Keratinocyte (primary cell): ENCODE measurements at regions not wholly inside any gene's neighbourhood (a gene's known extent, or its start where the extent isn't known, plus 50 kb on each side); places are given as distances from the start of the nearest gene placed in this dataset.

Source experiments
- DNase-seq: peaks from one replicate; pipeline ENCODE4 v3.0.0-alpha.2; 2011; ENCODE audit warnings: low read depth, missing footprints, low spot score
- FAIRE-seq: peaks from 2 replicates; lab custom pipeline; 2011; peaks lifted over from hg19 to GRCh38; lab: Jason Lieb, UNC
- H2AFZ ChIP-seq: 2 replicates; pipeline ENCODE4 v1.6.0; 2012; ENCODE audit warnings: low read length, control low read depth, inconsistent platforms; ENCODE audit not compliant: control insufficient read depth
- H3K27ac ChIP-seq: 2 replicates; pipeline ENCODE4 v1.5.1; 2011; ENCODE audit warnings: low read length; ENCODE audit not compliant: control insufficient read depth, insufficient read depth
- H3K27me3 ChIP-seq: 3 replicates; pipeline ENCODE4 v1.6.0; 2011; ENCODE audit warnings: low read length; ENCODE audit not compliant: control insufficient read depth, insufficient read depth; ENCODE audit errors: extremely low read depth
- H3K36me3 ChIP-seq, 2 experiments: 2 replicates in 1 of 2; 3 replicates in 1 of 2; pipeline ENCODE4 v1.5.1; 2011; ENCODE audit warnings: low read length in 2 of 2, mild to moderate bottlenecking in 1 of 2; ENCODE audit not compliant: control insufficient read depth in 2 of 2, insufficient read depth in 2 of 2; ENCODE audit errors: extremely low read depth in 1 of 2
- H3K4me1 ChIP-seq: 3 replicates; pipeline ENCODE4 v1.5.1; 2011; ENCODE audit warnings: low read length; ENCODE audit not compliant: control insufficient read depth, insufficient read depth; ENCODE audit errors: extremely low read depth
- H3K4me2 ChIP-seq: 3 replicates; pipeline ENCODE4 v1.6.0; 2011; ENCODE audit warnings: low read depth, low read length; ENCODE audit not compliant: control insufficient read depth, insufficient read depth; ENCODE audit errors: extremely low read depth
- H3K4me3 ChIP-seq, 3 experiments: fragments of 200-600 bp in 1 of 3; sonication (generic) in 1 of 3; 2 replicates in 2 of 3; 3 replicates in 1 of 3; pipeline ENCODE4 v1.5.1; 2011 to 2016; ENCODE audit warnings: low read length in 3 of 3, mild to moderate bottlenecking in 3 of 3, control low read depth in 2 of 3, inconsistent platforms in 1 of 3, low read depth in 1 of 3, mixed read lengths in 1 of 3, mixed run types in 1 of 3, moderate library complexity in 1 of 3; ENCODE audit not compliant: control insufficient read depth in 2 of 3, insufficient read depth in 2 of 3; ENCODE audit errors: extremely low read depth in 1 of 3
- H3K79me2 ChIP-seq: 2 replicates; pipeline ENCODE4 v1.6.0; 2012; ENCODE audit warnings: low read length; ENCODE audit not compliant: control insufficient read depth, insufficient read depth
- H3K9ac ChIP-seq: 3 replicates; pipeline ENCODE4 v1.6.0; 2011; ENCODE audit warnings: low read length; ENCODE audit not compliant: control insufficient read depth, insufficient read depth; ENCODE audit errors: extremely low read depth
- H3K9me1 ChIP-seq: 3 replicates; pipeline ENCODE4 v1.6.0; 2011; ENCODE audit warnings: low read length; ENCODE audit not compliant: control insufficient read depth, insufficient read depth; ENCODE audit errors: extremely low read depth
- H3K9me3 ChIP-seq: 2 replicates; pipeline ENCODE4 v1.5.1; 2012; ENCODE audit warnings: low read depth, low read length; ENCODE audit not compliant: control insufficient read depth
- H4K20me1 ChIP-seq: 3 replicates; pipeline ENCODE4 v1.6.0; 2011; ENCODE audit warnings: low read length; ENCODE audit not compliant: control insufficient read depth, insufficient read depth; ENCODE audit errors: extremely low read depth
- CTCF ChIP-seq, 3 experiments: IDR thresholded peaks in 1 of 3; conservative IDR thresholded peaks in 1 of 3; optimal IDR thresholded peaks in 1 of 3; 2 replicates in 2 of 3; 3 replicates in 1 of 3; pipeline versions ENCODE3 to v1.5.1; 2011; ENCODE audit warnings: low read length in 3 of 3, mild to moderate bottlenecking in 3 of 3, moderate library complexity in 2 of 3, control low read depth in 1 of 3, inconsistent platforms in 1 of 3; ENCODE audit not compliant: insufficient read depth in 2 of 3; ENCODE audit errors: extremely low read depth in 1 of 3
- EZH2 ChIP-seq: IDR thresholded peaks from one replicate; pipeline ENCODE4 v1.6.1; 2012; ENCODE audit warnings: inconsistent platforms, mild to moderate bottlenecking, low read length, moderate library complexity
- dilution Hi-C: fragments of 300-500 bp; cut with MboI; formaldehyde crosslinking; loops from one replicate; pipeline ENCODE4 v1.7.0; 2020; ENCODE audit warnings: low sequenced_read_pairs; ENCODE audit not compliant: extremely low pct_ligation_motif_present

DNA sequence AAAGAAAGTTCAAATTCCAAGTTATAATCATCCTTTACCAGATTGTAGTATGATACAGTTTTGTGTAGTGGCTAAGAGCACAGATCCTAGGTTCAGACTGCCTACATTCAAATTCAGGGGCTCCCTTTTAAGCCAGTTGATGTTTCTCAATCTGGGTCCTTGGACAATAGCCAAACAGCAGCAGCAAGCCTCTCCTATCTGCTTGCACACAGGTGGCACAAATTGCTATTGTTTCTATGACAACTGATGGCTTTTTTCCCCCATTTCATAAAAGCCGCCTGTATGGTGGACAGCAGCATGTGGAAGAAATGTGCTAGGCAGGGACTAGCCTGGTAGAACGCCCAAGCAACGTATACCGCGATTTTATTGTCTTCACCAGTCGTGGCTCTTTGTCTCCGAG lies 76.5 kb downstream of the S1PR1 start:
- H4K20me1 ChIP-seq: no peaks in the 10 kb centered on the region
- no peak overlapping the region for H3K4me3 ChIP-seq
- H3K36me3 ChIP-seq: no peaks in the 10 kb centered on the region
- DNase-seq (no peak), FAIRE-seq (no peak)
- dilution Hi-C loops: loop anchor here (10.0 kb wide), 1 partner anchor 51 kb away; no protein-coding TSS in a partner anchor
- H3K27ac ChIP-seq: no peak overlapping the region
- peaks cover 6% of the 10 kb centered on the region for H3K4me1 ChIP-seq
- peaks cover 22% of the 10 kb centered on the region for H3K27me3 ChIP-seq
- TF ChIP-seq EZH2 (no peak), CTCF (optimal IDR thresholded peaks at IDR 0.05 in 1 of 3, IDR thresholded peaks at IDR 0.05 in 1 of 3, conservative IDR thresholded peaks at IDR 0.05 in 1 of 3; ENCODE audit: extremely low read depth in 1 of 3, insufficient read depth in 2 of 3, low read length in 3 of 3) (no peak)
- no peaks in the 10 kb centered on the region for H3K9me3 ChIP-seq
- no peaks in the 10 kb centered on the region for H3K79me2 ChIP-seq
- no peak overlapping the region for H3K4me2 ChIP-seq
- no peak overlapping the region for H3K9ac ChIP-seq
- no peaks in the 10 kb centered on the region for H3K9me1 ChIP-seq
- H2AFZ ChIP-seq: no peak overlapping the region

GRCh38 chr1:101314244-101314643 lies 77.4 kb downstream of the S1PR1 start:
- no peaks in the 10 kb centered on the region for H3K79me2 ChIP-seq
- no peaks in the 10 kb centered on the region for H3K9me3 ChIP-seq
- DNase-seq (no peak), FAIRE-seq (peak; percentile 83)
- H3K4me1 ChIP-seq: peaks cover 6% of the 10 kb centered on the region
- H3K27me3 ChIP-seq: peaks cover 22% of the 10 kb centered on the region
- H3K27ac ChIP-seq: no peak overlapping the region
- dilution Hi-C loops: loop anchor here (10.0 kb wide), 1 partner anchor 51 kb away; no protein-coding TSS in a partner anchor
- no peaks in the 10 kb centered on the region for H3K36me3 ChIP-seq
- no peaks in the 10 kb centered on the region for H3K9me1 ChIP-seq
- no peak overlapping the region for H3K9ac ChIP-seq
- no peak overlapping the region for H3K4me2 ChIP-seq
- TF ChIP-seq CTCF (optimal IDR thresholded peaks at IDR 0.05 in 1 of 3, IDR thresholded peaks at IDR 0.05 in 1 of 3, conservative IDR thresholded peaks at IDR 0.05 in 1 of 3; ENCODE audit: extremely low read depth in 1 of 3, insufficient read depth in 2 of 3, low read length in 3 of 3): no peak
- TF ChIP-seq EZH2: no peak
- no peak overlapping the region for H3K4me3 ChIP-seq
- H2AFZ ChIP-seq: no peak overlapping the region
- H4K20me1 ChIP-seq: no peaks in the 10 kb centered on the region
